DMS153 treated with DMSO at 0.1 percent for 48 hours (cell line): ENCODE measurements at regions not wholly inside any gene's neighbourhood (a gene's known extent, or its start where the extent isn't known, plus 50 kb on each side); places are given as distances from the start of the nearest gene placed in this dataset.
"Not testable (repeated sequence)": the region's sequence is repeated elsewhere in the genome, so short reads cannot be mapped to it uniquely, and the experiment has no call there.

Source experiments
- DNase-seq: peaks from one replicate; lab custom pipeline; 2025; ENCODE audit not compliant: unreplicated experiment; lab: John Stamatoyannopoulos, UW

GRCh38 chr16:17032332-17032731, 438.4 kb downstream of the XYLT1 start:
- no peak for DNase-seq

GRCh38 chr16:17034477-17035252, 436.1 kb downstream of the XYLT1 start:
- DNase-seq = no peak

GRCh38 chr16:17037499-17037898, 433.3 kb downstream of the XYLT1 start:
- DNase-seq = no peak

GRCh38 chr16:17038415-17038814, 432.3 kb downstream of the XYLT1 start:
- DNase-seq = no peak

GRCh38 chr16:17049109-17049508, 421.7 kb downstream of the XYLT1 start:
- DNase-seq = not testable (repeated sequence)

- DNase-seq = no peak
Measured at GRCh38 chr16:17050468-17050867, 420.3 kb downstream of the XYLT1 start.
